ENCODE measurements at regions not wholly inside any gene's neighbourhood (a gene's known extent, or its start where the extent isn't known, plus 50 kb on each side); places are given as distances from the start of the nearest gene placed in this dataset.

- Histone ChIP-seq H3K4me3 (ENCODE audit: low read length) (no peak overlapping the region), H3K4me1 (ENCODE audit: control insufficient read depth, low read length) (no peaks in the 10 kb centered on the region), H3F3A (ENCODE audit: control insufficient read depth, insufficient read depth) (no peaks in the 10 kb centered on the region), H3K27ac (ENCODE audit: low read depth, low read length) (no peak overlapping the region), H3K4me2 (ENCODE audit: low read length) (no peak overlapping the region), H3K79me2 (ENCODE audit: control insufficient read depth, low read length) (no peaks in the 10 kb centered on the region), H3K9me3 (ENCODE audit: control insufficient read depth, insufficient read depth, low read length) (no peaks in the 10 kb centered on the region; the same call in 1 of the 2 replicates), H3K27me3 (ENCODE audit: control insufficient read depth, low read length) (no peaks in the 10 kb centered on the region), H3K9me2 (replicated peaks; ENCODE audit: control insufficient read depth, low read length) (no peaks in the 10 kb centered on the region), H4K20me1 (ENCODE audit: control insufficient read depth, insufficient read depth, low read depth, low read length) (no peaks in the 10 kb centered on the region), H3K36me3 (ENCODE audit: control insufficient read depth, low read length) (no peaks in the 10 kb centered on the region)
- TF ChIP-seq EZH2phosphoT487 (IDR thresholded peaks at IDR 0.05; ENCODE audit: borderline replicate concordance, low read length): no peak
- TF ChIP-seq, protein P1, sequence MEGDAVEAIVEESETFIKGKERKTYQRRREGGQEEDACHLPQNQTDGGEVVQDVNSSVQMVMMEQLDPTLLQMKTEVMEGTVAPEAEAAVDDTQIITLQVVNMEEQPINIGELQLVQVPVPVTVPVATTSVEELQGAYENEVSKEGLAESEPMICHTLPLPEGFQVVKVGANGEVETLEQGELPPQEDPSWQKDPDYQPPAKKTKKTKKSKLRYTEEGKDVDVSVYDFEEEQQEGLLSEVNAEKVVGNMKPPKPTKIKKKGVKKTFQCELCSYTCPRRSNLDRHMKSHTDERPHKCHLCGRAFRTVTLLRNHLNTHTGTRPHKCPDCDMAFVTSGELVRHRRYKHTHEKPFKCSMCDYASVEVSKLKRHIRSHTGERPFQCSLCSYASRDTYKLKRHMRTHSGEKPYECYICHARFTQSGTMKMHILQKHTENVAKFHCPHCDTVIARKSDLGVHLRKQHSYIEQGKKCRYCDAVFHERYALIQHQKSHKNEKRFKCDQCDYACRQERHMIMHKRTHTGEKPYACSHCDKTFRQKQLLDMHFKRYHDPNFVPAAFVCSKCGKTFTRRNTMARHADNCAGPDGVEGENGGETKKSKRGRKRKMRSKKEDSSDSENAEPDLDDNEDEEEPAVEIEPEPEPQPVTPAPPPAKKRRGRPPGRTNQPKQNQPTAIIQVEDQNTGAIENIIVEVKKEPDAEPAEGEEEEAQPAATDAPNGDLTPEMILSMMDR (IDR thresholded peaks at IDR 0.05; ENCODE audit: low read depth, low read length, poor library complexity, severe bottlenecking): no peak
Measured at GRCh38 chr11:42296910-42297309, 837.5 kb upstream of the LRRC4C start.

- Histone ChIP-seq H3K27me3 (ENCODE audit: control insufficient read depth, low read length) (no peaks in the 10 kb centered on the region), H3K4me2 (ENCODE audit: low read length) (no peak overlapping the region), H3K27ac (ENCODE audit: low read depth, low read length) (no peak overlapping the region), H3K4me3 (ENCODE audit: low read length) (no peak overlapping the region), H3K79me2 (ENCODE audit: control insufficient read depth, low read length) (no peaks in the 10 kb centered on the region), H3K4me1 (ENCODE audit: control insufficient read depth, low read length) (no peaks in the 10 kb centered on the region), H3K9me3 (ENCODE audit: control insufficient read depth, insufficient read depth, low read length) (no peaks in the 10 kb centered on the region; the same call in 1 of the 2 replicates), H4K20me1 (ENCODE audit: control insufficient read depth, insufficient read depth, low read depth, low read length) (no peaks in the 10 kb centered on the region), H3K9me2 (replicated peaks; ENCODE audit: control insufficient read depth, low read length) (no peaks in the 10 kb centered on the region), H3K36me3 (ENCODE audit: control insufficient read depth, low read length) (no peaks in the 10 kb centered on the region), H3F3A (ENCODE audit: control insufficient read depth, insufficient read depth) (no peaks in the 10 kb centered on the region)
- TF ChIP-seq, protein P1 (IDR thresholded peaks at IDR 0.05; ENCODE audit: low read depth, low read length, poor library complexity, severe bottlenecking): no peak
- no peak for TF ChIP-seq EZH2phosphoT487 (IDR thresholded peaks at IDR 0.05; ENCODE audit: borderline replicate concordance, low read length)
Measured at GRCh38 chr11:42299780-42300179, 840.3 kb upstream of the LRRC4C start.

GRCh38 chr11:42301777-42302176, 842.3 kb upstream of the LRRC4C start:
- H3K4me1 ChIP-seq (ENCODE audit: control insufficient read depth, low read length): no peaks in the 10 kb centered on the region
- H3F3A ChIP-seq (ENCODE audit: control insufficient read depth, insufficient read depth): no peaks in the 10 kb centered on the region
- H3K4me2 ChIP-seq (ENCODE audit: low read length): no peak overlapping the region
- H3K36me3 ChIP-seq (ENCODE audit: control insufficient read depth, low read length): no peaks in the 10 kb centered on the region
- H3K79me2 ChIP-seq (ENCODE audit: control insufficient read depth, low read length): no peaks in the 10 kb centered on the region
- H3K27ac ChIP-seq (ENCODE audit: low read depth, low read length): no peak overlapping the region
- no peaks in the 10 kb centered on the region for H4K20me1 ChIP-seq (ENCODE audit: control insufficient read depth, insufficient read depth, low read depth, low read length)
- no peaks in the 10 kb centered on the region; the same call in 1 of the 2 replicates for H3K9me3 ChIP-seq (ENCODE audit: control insufficient read depth, insufficient read depth, low read length)
- no peaks in the 10 kb centered on the region for H3K9me2 ChIP-seq (replicated peaks; ENCODE audit: control insufficient read depth, low read length)
- no peak overlapping the region for H3K4me3 ChIP-seq (ENCODE audit: low read length)
- TF ChIP-seq, protein P1 (IDR thresholded peaks at IDR 0.05; ENCODE audit: low read depth, low read length, poor library complexity, severe bottlenecking): no peak
- TF ChIP-seq EZH2phosphoT487 (IDR thresholded peaks at IDR 0.05; ENCODE audit: borderline replicate concordance, low read length): no peak
- H3K27me3 ChIP-seq (ENCODE audit: control insufficient read depth, low read length): no peaks in the 10 kb centered on the region

Data from DOHH2 (cell line).